OCI-LY7 (cell line): ENCODE measurements at regions not wholly inside any gene's neighbourhood (a gene's known extent, or its start where the extent isn't known, plus 50 kb on each side); places are given as distances from the start of the nearest gene placed in this dataset.

ENCODE experiments used
- EZH2phosphoT487 ChIP-seq: fragments of 200-600 bp; sonication (generic); IDR thresholded peaks from 2 replicates; pipeline ENCODE4 v1.6.1; 2018; ENCODE audit warnings: low read depth, borderline replicate concordance, mild to moderate bottlenecking, mixed run types, antibody characterized with exemption, low read length, moderate library complexity, mixed read lengths
- TF ChIP-seq, protein P1 (sequence below): fragments of 200-600 bp; sonication (generic); conservative IDR thresholded peaks from 2 replicates; pipeline ENCODE4 v1.5.1; 2014; ENCODE audit warnings: mild to moderate bottlenecking, antibody characterized with exemption, low read length, moderate library complexity, mixed read lengths

DNA sequence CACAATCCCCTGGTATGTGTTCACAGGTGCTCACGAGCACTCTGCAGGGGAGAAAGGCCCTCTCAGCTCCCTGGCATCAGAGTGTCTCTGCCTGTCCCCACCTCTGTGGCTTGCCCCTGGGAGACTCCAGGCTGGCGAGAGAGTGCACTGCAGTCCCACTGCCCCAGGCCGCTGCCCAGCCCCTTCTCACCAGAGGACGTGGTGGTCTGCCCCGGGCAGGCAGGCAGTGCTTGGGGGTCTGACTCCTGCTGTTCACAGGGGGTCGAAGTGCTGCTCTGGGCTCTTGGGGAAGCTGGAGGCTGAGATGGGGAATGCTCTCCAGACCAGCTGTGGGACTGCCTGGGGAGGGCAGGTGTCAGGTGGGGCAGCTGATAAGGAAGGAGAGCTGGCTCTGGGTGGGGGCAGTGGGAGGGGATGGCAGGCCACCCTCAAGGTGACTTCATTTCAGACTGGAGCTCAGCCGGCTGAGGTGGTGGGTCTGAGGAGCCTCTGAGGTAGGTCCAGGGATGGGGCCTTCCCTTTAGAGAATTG, 151.0 kb upstream of the B3GAT1 start:
- TF ChIP-seq, protein P1, sequence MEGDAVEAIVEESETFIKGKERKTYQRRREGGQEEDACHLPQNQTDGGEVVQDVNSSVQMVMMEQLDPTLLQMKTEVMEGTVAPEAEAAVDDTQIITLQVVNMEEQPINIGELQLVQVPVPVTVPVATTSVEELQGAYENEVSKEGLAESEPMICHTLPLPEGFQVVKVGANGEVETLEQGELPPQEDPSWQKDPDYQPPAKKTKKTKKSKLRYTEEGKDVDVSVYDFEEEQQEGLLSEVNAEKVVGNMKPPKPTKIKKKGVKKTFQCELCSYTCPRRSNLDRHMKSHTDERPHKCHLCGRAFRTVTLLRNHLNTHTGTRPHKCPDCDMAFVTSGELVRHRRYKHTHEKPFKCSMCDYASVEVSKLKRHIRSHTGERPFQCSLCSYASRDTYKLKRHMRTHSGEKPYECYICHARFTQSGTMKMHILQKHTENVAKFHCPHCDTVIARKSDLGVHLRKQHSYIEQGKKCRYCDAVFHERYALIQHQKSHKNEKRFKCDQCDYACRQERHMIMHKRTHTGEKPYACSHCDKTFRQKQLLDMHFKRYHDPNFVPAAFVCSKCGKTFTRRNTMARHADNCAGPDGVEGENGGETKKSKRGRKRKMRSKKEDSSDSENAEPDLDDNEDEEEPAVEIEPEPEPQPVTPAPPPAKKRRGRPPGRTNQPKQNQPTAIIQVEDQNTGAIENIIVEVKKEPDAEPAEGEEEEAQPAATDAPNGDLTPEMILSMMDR: no peak
- TF ChIP-seq EZH2phosphoT487: no peak
